PC-3 (cell line): ENCODE measurements at regions not wholly inside any gene's neighbourhood (a gene's known extent, or its start where the extent isn't known, plus 50 kb on each side); places are given as distances from the start of the nearest gene placed in this dataset.

Experiments used
- ATAC-seq: fragments of 200-7000 bp; cut with Tn5 transposase; 2 replicates; pipeline ENCODE4 v1.9.1; 2020; ENCODE audit warnings: mild to moderate bottlenecking, moderate library complexity
- BruUV-seq: library from RNA; stranded (reverse); fragments of 400-500 nt; replicated peaks from 2 replicates; lab custom pipeline; 2021; lab: Mats Ljungman, UMichigan
- CTCF ChIA-PET: fragments of 300-600 bp; sonication (Branson Sonifier 250); formaldehyde crosslinking; loops from one replicate; lab custom pipeline; 2022; ENCODE audit warnings: antibody characterized with exemption; lab: Charles Lee
- POLR2A ChIA-PET: fragments of 300-600 bp; sonication (Branson Sonifier 250); formaldehyde crosslinking; loops from one replicate; lab custom pipeline; 2022; ENCODE audit warnings: antibody characterized with exemption; ENCODE audit not compliant: unreplicated experiment; lab: Charles Lee
- DNase-seq: peaks from one replicate; pipeline ENCODE4 v3.0.0-alpha.2; 2015
- H2AFZ ChIP-seq: fragments of 300-600 bp; sonication (generic); 2 replicates; pipeline ENCODE4 v1.6.0; 2016; ENCODE audit warnings: antibody characterized with exemption, low read length
- H3F3A ChIP-seq: fragments of 300-600 bp; sonication (generic); one replicate; pipeline ENCODE4 v1.6.0; 2017; ENCODE audit warnings: antibody characterized with exemption, low read length, control low read depth, mild to moderate bottlenecking; ENCODE audit not compliant: unreplicated experiment
- H3K27ac ChIP-seq: fragments of 300-600 bp; sonication (generic); 2 replicates; pipeline ENCODE4 v1.5.1; 2016; ENCODE audit warnings: mild to moderate bottlenecking, low read length
- H3K27me3 ChIP-seq: fragments of 300-600 bp; sonication (generic); 2 replicates; pipeline ENCODE4 v1.6.1; 2016; ENCODE audit warnings: low read length, mixed read lengths
- H3K36me3 ChIP-seq: fragments of 300-600 bp; sonication (generic); 2 replicates; pipeline ENCODE4 v1.6.1; 2016; ENCODE audit warnings: low read depth, mixed run types, low read length, mixed read lengths
- H3K4me1 ChIP-seq: fragments of 300-600 bp; sonication (generic); 2 replicates; pipeline ENCODE4 v1.5.1; 2016; ENCODE audit warnings: low read length; ENCODE audit not compliant: insufficient read depth
- H3K4me2 ChIP-seq: fragments of 300-600 bp; sonication (generic); 2 replicates; pipeline ENCODE4 v1.6.0; 2016; ENCODE audit warnings: low read length
- H3K4me3 ChIP-seq: fragments of 300-600 bp; sonication (generic); 2 replicates; pipeline ENCODE4 v1.5.1; 2016; ENCODE audit warnings: mild to moderate bottlenecking, low read length, mixed read lengths
- H3K79me2 ChIP-seq: fragments of 300-600 bp; sonication (generic); 2 replicates; pipeline ENCODE4 v1.6.1; 2017; ENCODE audit warnings: low read length, mixed read lengths
- H3K9ac ChIP-seq: fragments of 300-600 bp; sonication (generic); 2 replicates; pipeline ENCODE4 v1.6.0; 2016; ENCODE audit warnings: mild to moderate bottlenecking, low read length
- H3K9me2 ChIP-seq: fragments of 300-600 bp; sonication (generic); replicated peaks from 2 replicates; pipeline ENCODE4 v1.6.1; 2016; ENCODE audit warnings: mixed run types, low read length, mixed read lengths
- H3K9me3 ChIP-seq: fragments of 300-600 bp; sonication (generic); 2 replicates; pipeline ENCODE4 v1.6.1; 2016; ENCODE audit warnings: low read length, mixed read lengths
- H4K20me1 ChIP-seq: fragments of 300-600 bp; sonication (generic); 2 replicates; pipeline ENCODE4 v1.6.1; 2016; ENCODE audit warnings: low read length, mixed read lengths
- CTCF ChIP-seq: fragments of 300-600 bp; sonication (generic); conservative IDR thresholded peaks from 2 replicates; pipeline ENCODE4 v1.5.1; 2017; ENCODE audit warnings: antibody characterized with exemption, low read depth, mild to moderate bottlenecking, low read length
- EZH2 ChIP-seq: fragments of 300-600 bp; sonication (generic); IDR thresholded peaks from one replicate; pipeline ENCODE4 v1.6.1; 2017; ENCODE audit warnings: antibody characterized with exemption, mild to moderate bottlenecking, low read length; ENCODE audit not compliant: unreplicated experiment
- EZH2phosphoT487 ChIP-seq: fragments of 300-600 bp; sonication (generic); IDR thresholded peaks from 2 replicates; pipeline ENCODE4 v1.6.1; 2018; ENCODE audit warnings: mild to moderate bottlenecking, antibody characterized with exemption, low read length, borderline replicate concordance
- intact Hi-C: fragments of 100-400 bp; cut with micrococcal nuclease; formaldehyde crosslinking; loops from 2 replicates; pipeline ENCODE4 v1.9.0; 2023

- no peak overlapping the region for H3K9ac ChIP-seq
- H3K79me2 ChIP-seq: no peaks in the 10 kb centered on the region
- no peaks in the 10 kb centered on the region for H3K9me3 ChIP-seq
- intact Hi-C loops: no loop called here
- H4K20me1 ChIP-seq: no peaks in the 10 kb centered on the region
- ChIA-PET POLR2A (no interaction called here), CTCF (no interaction called here)
- no TSS peak for BruUV-seq
- H3K27me3 ChIP-seq: no peaks in the 10 kb centered on the region
- H3K36me3 ChIP-seq: no peaks in the 10 kb centered on the region
- TF ChIP-seq CTCF (no peak), EZH2 (no peak), EZH2phosphoT487 (no peak)
- no peak overlapping the region for H2AFZ ChIP-seq
- no peak overlapping the region for H3K27ac ChIP-seq
- H3K4me1 ChIP-seq: no peaks in the 10 kb centered on the region
- no peaks in the 10 kb centered on the region for H3F3A ChIP-seq
- H3K4me2 ChIP-seq: no peak overlapping the region
- no peak overlapping the region for H3K4me3 ChIP-seq
- H3K9me2 ChIP-seq: no peaks in the 10 kb centered on the region
- ATAC-seq: no peak
- DNase-seq: no peak
Measured at GRCh38 chr7:57399972-57400371, 50.0 kb upstream of the ZNF716 start.
